CD14-positive monocyte (primary cell): ENCODE measurements at regions not wholly inside any gene's neighbourhood (a gene's known extent, or its start where the extent isn't known, plus 50 kb on each side); places are given as distances from the start of the nearest gene placed in this dataset.

Experiments
- DNase-seq, 3 donors: peaks; one replicate each; pipeline ENCODE4 v3.0.0-alpha.2; 2011 to 2022
- H2AFZ ChIP-seq: 2 replicates; pipeline ENCODE4 v1.6.0; 2012; ENCODE audit warnings: mild to moderate bottlenecking, low read depth, low read length, inconsistent platforms; ENCODE audit not compliant: insufficient read depth, poor library complexity, severe bottlenecking
- H3K27ac ChIP-seq, 2 donors: 1 replicate in 1 of 2; 2 replicates in 1 of 2; pipeline ENCODE4 v1.5.1; 2012 to 2013; ENCODE audit warnings: low read length in 2 of 2, control low read depth in 1 of 2, inconsistent platforms in 1 of 2, low read depth in 1 of 2, mild to moderate bottlenecking in 1 of 2
- H3K27me3 ChIP-seq, 2 donors: one replicate each; pipeline versions ENCODE4 v1.6.0 to v1.6.1; 2011 to 2013; ENCODE audit warnings: low read length in 2 of 2; ENCODE audit not compliant: control insufficient read depth in 2 of 2, insufficient read depth in 2 of 2
- H3K36me3 ChIP-seq, 2 donors: replicated peaks in 1 of 2; 1 replicate in 1 of 2; 2 replicates in 1 of 2; pipeline versions ENCODE4 v1.5.1 to v1.6.1; 2012 to 2013; ENCODE audit warnings: low read length in 2 of 2, control low read depth in 1 of 2, inconsistent platforms in 1 of 2, mild to moderate bottlenecking in 1 of 2; ENCODE audit not compliant: insufficient read depth in 2 of 2, control insufficient read depth in 1 of 2
- H3K4me1 ChIP-seq, 2 donors: 1 replicate in 1 of 2; 2 replicates in 1 of 2; pipeline versions ENCODE4 v1.5.1 to v1.6.1; 2012 to 2013; ENCODE audit warnings: low read length in 2 of 2, control low read depth in 1 of 2, inconsistent platforms in 1 of 2, mild to moderate bottlenecking in 1 of 2, moderate library complexity in 1 of 2; ENCODE audit not compliant: insufficient read depth in 2 of 2, control insufficient read depth in 1 of 2
- H3K4me2 ChIP-seq: replicated peaks from 2 replicates; pipeline ENCODE3; 2012; ENCODE audit warnings: low read length, moderate library complexity, mild to moderate bottlenecking; ENCODE audit not compliant: poor library complexity, severe bottlenecking; ENCODE audit errors: extremely low read depth
- H3K4me3 ChIP-seq, 3 experiments: fragments of 200-600 bp in 1 of 3; sonication (generic) in 1 of 3; replicated peaks in 1 of 3; 1 replicate in 2 of 3; 2 replicates in 1 of 3; pipeline ENCODE4 v1.5.1; 2011 to 2013; ENCODE audit warnings: low read length in 3 of 3, mild to moderate bottlenecking in 3 of 3, control low read depth in 2 of 3, low read depth in 2 of 3, inconsistent platforms in 1 of 3, moderate library complexity in 1 of 3
- H3K79me2 ChIP-seq: 2 replicates; pipeline ENCODE4 v1.6.0; 2012; ENCODE audit warnings: mild to moderate bottlenecking, control low read depth, inconsistent platforms, low read length, moderate library complexity; ENCODE audit not compliant: insufficient read depth
- H3K9ac ChIP-seq: 2 replicates; pipeline ENCODE4 v1.6.0; 2017; ENCODE audit warnings: low read length, mild to moderate bottlenecking; ENCODE audit not compliant: insufficient read depth, poor library complexity, severe bottlenecking
- H3K9me3 ChIP-seq, 2 donors: replicated peaks in 1 of 2; 1 replicate in 1 of 2; 2 replicates in 1 of 2; pipeline versions ENCODE4 v1.5.1 to v1.6.1; 2012 to 2013; ENCODE audit warnings: low read length in 2 of 2, control low read depth in 1 of 2; ENCODE audit not compliant: control insufficient read depth in 1 of 2, insufficient read depth in 1 of 2
- H4K20me1 ChIP-seq: 2 replicates; pipeline ENCODE4 v1.6.0; 2012; ENCODE audit warnings: mild to moderate bottlenecking, low read length, control low read depth, moderate library complexity; ENCODE audit not compliant: insufficient read depth
- H3K27ac Mint-ChIP-seq, 7 donors: one replicate each; pipeline ENCODE4 v1.8.0; 2020; ENCODE audit warnings: mild to moderate bottlenecking in 7 of 7, mixed read lengths in 7 of 7, moderate library complexity in 6 of 7, inconsistent platforms in 2 of 7
- H3K27me3 Mint-ChIP-seq, 3 donors: one replicate each; pipeline ENCODE4 v1.8.0; 2021 to 2022; ENCODE audit warnings: low read depth in 3 of 3, mild to moderate bottlenecking in 3 of 3, mixed read lengths in 3 of 3, moderate library complexity in 3 of 3, inconsistent platforms in 1 of 3
- H3K36me3 Mint-ChIP-seq, 2 donors: one replicate each; pipeline ENCODE4 v1.8.0; 2020; ENCODE audit warnings: mixed read lengths in 2 of 2, inconsistent platforms in 1 of 2, mild to moderate bottlenecking in 1 of 2
- H3K4me1 Mint-ChIP-seq: one replicate; pipeline ENCODE4 v1.8.0; 2020; ENCODE audit warnings: mild to moderate bottlenecking, mixed read lengths
- H3K4me3 Mint-ChIP-seq, 2 donors: one replicate each; pipeline ENCODE4 v1.8.0; 2020; ENCODE audit warnings: mild to moderate bottlenecking in 2 of 2, mixed read lengths in 2 of 2, moderate library complexity in 1 of 2
- H3K9me3 Mint-ChIP-seq, 7 donors: one replicate each; pipeline ENCODE4 v1.8.0; 2020 to 2022; ENCODE audit warnings: mixed read lengths in 7 of 7, mild to moderate bottlenecking in 6 of 7, moderate library complexity in 6 of 7, inconsistent platforms in 2 of 7
- WGBS: methylation state at CpG from one replicate; pipeline ENCODE4 v1.1.5; 2013; ENCODE audit warnings: missing lambda C conversion rate; ENCODE audit not compliant: insufficient coverage; 5-methylcytosine and 5-hydroxymethylcytosine counted together
- intact Hi-C, 2 donors: fragments of 100-400 bp; cut with micrococcal nuclease; formaldehyde crosslinking; loops; one replicate each; pipeline versions ENCODE4 v1.15.0 to v1.15.1; 2023
- TF ChIP-seq, protein P1 (sequence below): fragments of 200-600 bp; IDR thresholded peaks from one replicate; pipeline ENCODE4 v1.8.0; 2022; ENCODE audit warnings: antibody characterized with exemption, mild to moderate bottlenecking

GRCh38 chr11:70918242-70918641 lies 334.1 kb downstream of the SHANK2 start:
- TF ChIP-seq, protein P1, sequence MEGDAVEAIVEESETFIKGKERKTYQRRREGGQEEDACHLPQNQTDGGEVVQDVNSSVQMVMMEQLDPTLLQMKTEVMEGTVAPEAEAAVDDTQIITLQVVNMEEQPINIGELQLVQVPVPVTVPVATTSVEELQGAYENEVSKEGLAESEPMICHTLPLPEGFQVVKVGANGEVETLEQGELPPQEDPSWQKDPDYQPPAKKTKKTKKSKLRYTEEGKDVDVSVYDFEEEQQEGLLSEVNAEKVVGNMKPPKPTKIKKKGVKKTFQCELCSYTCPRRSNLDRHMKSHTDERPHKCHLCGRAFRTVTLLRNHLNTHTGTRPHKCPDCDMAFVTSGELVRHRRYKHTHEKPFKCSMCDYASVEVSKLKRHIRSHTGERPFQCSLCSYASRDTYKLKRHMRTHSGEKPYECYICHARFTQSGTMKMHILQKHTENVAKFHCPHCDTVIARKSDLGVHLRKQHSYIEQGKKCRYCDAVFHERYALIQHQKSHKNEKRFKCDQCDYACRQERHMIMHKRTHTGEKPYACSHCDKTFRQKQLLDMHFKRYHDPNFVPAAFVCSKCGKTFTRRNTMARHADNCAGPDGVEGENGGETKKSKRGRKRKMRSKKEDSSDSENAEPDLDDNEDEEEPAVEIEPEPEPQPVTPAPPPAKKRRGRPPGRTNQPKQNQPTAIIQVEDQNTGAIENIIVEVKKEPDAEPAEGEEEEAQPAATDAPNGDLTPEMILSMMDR: no peak
- Histone ChIP-seq H4K20me1 (no peaks in the 10 kb centered on the region), H3K9me3 (peaks cover 20 to 21% of the 10 kb centered on the region in 2 donors), H3K27ac (no peak overlapping the region), H3K9ac (no peak overlapping the region), H3K36me3 (no peaks in the 10 kb centered on the region), H2AFZ (no peak overlapping the region), H3K27me3 (no peaks in the 10 kb centered on the region), H3K79me2 (no peaks in the 10 kb centered on the region), H3K4me1 (no peaks in the 10 kb centered on the region), H3K4me3 (no peak overlapping the region), H3K4me2 (no peak overlapping the region)
- Mint-ChIP-seq H3K27me3 (peaks cover 0 to 8% (median 3%) of the 10 kb centered on the region in 3 donors), H3K4me1 (no peaks in the 10 kb centered on the region), H3K4me3 (no peak overlapping the region), H3K36me3 (no peaks in the 10 kb centered on the region), H3K27ac (no peak overlapping the region), H3K9me3 (peaks cover 22 to 39% (median 33%) of the 10 kb centered on the region in 7 donors)
- intact Hi-C loops: no loop called here
- no peak for DNase-seq
- no CpG with 5 or more reads among the region's 7 CpGs for WGBS

- DNase-seq: no peak
- Histone ChIP-seq H3K4me2 (no peak overlapping the region), H3K4me1 (no peaks in the 10 kb centered on the region), H3K9ac (no peak overlapping the region), H3K4me3 (no peak overlapping the region), H3K79me2 (no peaks in the 10 kb centered on the region), H3K27me3 (no peaks in the 10 kb centered on the region), H3K9me3 (peaks cover 20 to 31% of the 10 kb centered on the region in 2 donors), H3K36me3 (no peaks in the 10 kb centered on the region), H4K20me1 (no peaks in the 10 kb centered on the region), H2AFZ (no peak overlapping the region), H3K27ac (no peak overlapping the region)
- no peaks in the 10 kb centered on the region for H3K36me3 Mint-ChIP-seq
- no peak overlapping the region for H3K4me3 Mint-ChIP-seq
- peaks cover 4 to 6% (median 4%) of the 10 kb centered on the region in 3 donors for H3K27me3 Mint-ChIP-seq
- intact Hi-C loops: no loop called here
- H3K27ac Mint-ChIP-seq: no peak overlapping the region
- TF ChIP-seq, protein P1: no peak
- peaks cover 22 to 46% (median 43%) of the 10 kb centered on the region in 7 donors for H3K9me3 Mint-ChIP-seq
- WGBS: 100% methylated on average over 1 of the region's 4 CpGs
- no peaks in the 10 kb centered on the region for H3K4me1 Mint-ChIP-seq
These were observed 330.6 kb downstream of the SHANK2 start for GRCh38 chr11:70921804-70922203.
